A204.1 (cell line): ENCODE measurements at regions not wholly inside any gene's neighbourhood (a gene's known extent, or its start where the extent isn't known, plus 50 kb on each side); places are given as distances from the start of the nearest gene placed in this dataset.

Source experiments
- FAIRE-seq: peaks from 2 replicates; lab custom pipeline; 2012; peaks lifted over from hg19 to GRCh38; lab: Jason Lieb, UNC

GRCh38 chr5:107293541-107294210 is 377.1 kb downstream of the EFNA5 start:
- FAIRE-seq: no peak

GRCh38 chr5:107291866-107292265 is 378.9 kb downstream of the EFNA5 start:
- FAIRE-seq: no peak

- no peak for FAIRE-seq
These were observed 379.8 kb downstream of the EFNA5 start for GRCh38 chr5:107290780-107291398.

- FAIRE-seq: no peak
These were observed 381.6 kb downstream of the EFNA5 start for GRCh38 chr5:107289030-107289714.

- no peak for FAIRE-seq
These were observed 384.2 kb downstream of the EFNA5 start for GRCh38 chr5:107286447-107287098.

- no peak for FAIRE-seq
These were observed 385.0 kb downstream of the EFNA5 start for GRCh38 chr5:107285772-107286171.

- FAIRE-seq: no peak
These were observed 385.8 kb downstream of the EFNA5 start for GRCh38 chr5:107284822-107285525.

GRCh38 chr5:107282061-107282460 is 388.7 kb downstream of the EFNA5 start:
- no peak for FAIRE-seq

GRCh38 chr5:107278774-107279173 is 392.0 kb downstream of the EFNA5 start:
- FAIRE-seq: no peak

GRCh38 chr5:107277485-107278125 is 393.1 kb downstream of the EFNA5 start:
- FAIRE-seq: no peak

GRCh38 chr5:107275333-107275732 is 395.4 kb downstream of the EFNA5 start:
- no peak for FAIRE-seq

- FAIRE-seq: peak; percentile 16
These were observed 396.2 kb downstream of the EFNA5 start for GRCh38 chr5:107274571-107274970.

GRCh38 chr5:107272954-107273353 is 397.8 kb downstream of the EFNA5 start:
- no peak for FAIRE-seq

GRCh38 chr5:107272509-107272908 is 398.2 kb downstream of the EFNA5 start:
- no peak for FAIRE-seq

GRCh38 chr5:107271682-107272350 is 398.9 kb downstream of the EFNA5 start:
- no peak for FAIRE-seq

- FAIRE-seq: no peak
These were observed 400.2 kb downstream of the EFNA5 start for GRCh38 chr5:107270561-107270960.

GRCh38 chr5:107269678-107270077 is 401.1 kb downstream of the EFNA5 start:
- no peak for FAIRE-seq

- no peak for FAIRE-seq
These were observed 401.5 kb downstream of the EFNA5 start for GRCh38 chr5:107269256-107269655.

- FAIRE-seq: no peak
These were observed 402.5 kb downstream of the EFNA5 start for GRCh38 chr5:107268241-107268640.

GRCh38 chr5:107266100-107266499 is 404.6 kb downstream of the EFNA5 start:
- FAIRE-seq: no peak

- no peak for FAIRE-seq
These were observed 405.5 kb downstream of the EFNA5 start for GRCh38 chr5:107265193-107265592.
